ENCODE measurements at regions not wholly inside any gene's neighbourhood (a gene's known extent, or its start where the extent isn't known, plus 50 kb on each side); places are given as distances from the start of the nearest gene placed in this dataset.
"Not testable (repeated sequence)": the region's sequence is repeated elsewhere in the genome, so short reads cannot be mapped to it uniquely, and the experiment has no call there.

DNA sequence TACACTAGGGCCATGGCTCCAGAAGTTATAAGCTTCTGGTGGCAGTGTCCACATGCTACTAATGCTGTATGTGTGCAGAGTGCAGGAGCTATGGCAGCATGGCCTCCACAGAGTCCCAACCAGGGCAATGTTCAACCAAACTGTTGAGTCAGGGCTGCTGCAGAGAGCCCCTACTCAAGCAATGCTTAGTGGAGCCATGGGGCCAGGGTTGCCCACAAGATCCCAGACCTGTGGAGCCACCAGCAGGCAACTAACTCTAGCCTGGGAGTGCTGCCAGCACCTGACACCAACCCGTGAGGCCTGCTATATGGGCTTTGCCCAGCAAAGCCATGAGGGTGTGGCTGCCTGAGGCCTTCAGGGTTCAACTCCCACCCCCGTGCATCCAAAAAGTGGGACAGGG is 655.2 kb downstream of the TBC1D22A start:
- DNase-seq (ENCODE audit: low read depth in 4 of 4, low spot score in 3 of 4) = no peak

DNA sequence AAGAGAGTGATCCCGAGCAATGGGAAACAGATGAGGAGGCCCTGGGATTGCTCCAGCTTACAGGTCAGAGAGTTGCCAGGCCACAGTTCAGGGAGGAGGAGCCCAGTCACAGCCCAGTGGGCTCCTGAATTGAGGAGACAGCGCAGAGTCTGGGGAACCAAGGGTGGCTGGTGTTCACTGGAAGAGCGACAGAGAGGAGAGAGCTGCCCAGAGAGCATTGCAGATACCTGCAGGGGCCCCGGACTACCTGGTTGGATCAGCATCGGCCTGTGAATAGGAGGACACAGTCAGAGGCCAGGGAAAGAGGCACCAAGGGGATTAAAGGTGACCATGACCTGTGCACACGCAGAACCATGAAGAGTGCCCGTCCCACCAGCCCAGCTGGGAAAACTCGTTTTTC is 648.6 kb downstream of the TBC1D22A start:
- no peak for DNase-seq (ENCODE audit: low read depth in 4 of 4, low spot score in 3 of 4)

DNA sequence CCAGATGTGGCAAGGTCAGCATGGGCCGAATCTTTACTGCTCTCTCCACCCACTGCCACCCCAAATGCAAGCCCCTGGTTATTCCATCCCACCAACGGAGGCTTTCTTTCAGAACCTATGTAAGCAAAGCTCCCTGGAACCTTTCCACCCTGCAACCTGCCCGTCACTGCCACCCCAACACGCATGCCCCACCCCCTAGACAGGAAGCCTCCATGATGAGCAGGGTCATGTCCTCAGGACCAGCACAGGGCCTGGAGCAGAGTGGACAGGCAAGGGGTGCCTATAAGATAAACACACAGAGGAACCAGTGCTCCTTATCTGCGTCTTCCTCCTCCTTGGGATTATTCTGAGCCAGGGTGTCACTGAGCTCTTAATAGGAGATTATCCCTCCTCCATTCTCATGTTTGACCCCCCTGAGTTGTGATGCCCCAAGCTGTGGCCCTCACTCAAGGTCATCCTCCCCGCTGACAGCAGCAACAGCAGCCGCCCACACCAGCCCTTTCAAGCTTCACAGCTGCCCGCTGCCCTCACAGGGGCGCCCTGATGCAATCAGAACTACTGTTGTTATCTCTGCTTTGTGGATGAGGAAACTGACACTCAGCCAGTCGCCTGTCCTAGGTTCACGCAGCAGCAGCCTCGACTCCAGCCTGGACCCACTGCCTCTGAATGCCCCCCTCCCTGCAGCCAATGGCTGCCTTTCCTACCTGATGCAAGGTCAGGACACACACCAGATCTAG is 647.3 kb downstream of the TBC1D22A start:
- DNase-seq (ENCODE audit: low read depth in 4 of 4, low spot score in 3 of 4) = no peak

DNA sequence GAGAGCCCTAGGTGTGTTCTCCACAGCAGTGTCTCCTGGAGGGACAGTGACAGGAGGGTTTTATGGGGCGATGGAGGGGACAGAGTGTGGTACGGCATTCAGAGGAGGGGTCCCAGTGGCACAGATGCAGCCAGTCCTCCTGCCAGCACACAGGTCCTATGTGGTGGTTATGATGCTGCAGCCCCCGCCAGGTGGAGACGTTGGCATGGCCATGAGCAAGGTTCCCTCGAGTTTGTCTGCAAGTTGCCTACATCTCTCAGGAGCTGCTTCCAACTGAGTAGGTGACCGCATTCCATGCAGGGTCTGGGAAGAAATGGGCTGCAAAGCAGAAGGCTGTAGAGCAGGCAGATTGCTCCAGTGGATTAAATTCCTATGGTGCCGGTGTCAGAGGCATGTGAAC is 646.0 kb downstream of the TBC1D22A start:
- no peak for DNase-seq (ENCODE audit: low read depth in 4 of 4, low spot score in 3 of 4)

DNA sequence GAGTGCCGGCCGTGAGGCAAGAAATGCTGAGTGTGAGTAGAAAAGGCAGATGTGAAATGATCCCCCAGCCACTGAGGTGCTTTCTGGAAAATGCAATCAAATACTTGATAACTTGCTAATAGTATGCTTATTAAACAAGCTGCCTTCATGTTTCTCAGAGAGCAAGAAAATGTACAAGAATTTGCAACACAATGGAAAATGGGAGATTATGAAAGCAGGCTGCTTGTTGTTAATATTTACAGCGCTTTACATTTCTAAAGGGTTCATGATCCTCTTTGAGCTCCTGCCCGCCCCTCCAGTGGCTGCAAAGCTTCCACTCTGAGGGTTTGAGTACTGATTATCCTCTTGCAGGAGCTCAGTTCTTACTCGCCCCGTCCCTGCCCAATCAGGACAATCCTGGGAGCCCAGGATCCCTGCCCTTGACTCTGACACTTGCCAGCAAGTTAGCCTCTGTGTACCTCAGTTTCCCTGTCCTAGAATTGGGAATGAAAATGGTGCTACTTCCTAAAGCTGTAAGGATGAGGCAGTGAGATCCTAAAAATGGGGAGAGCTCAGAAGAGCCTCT is 645.1 kb downstream of the TBC1D22A start:
- no peak for DNase-seq (ENCODE audit: low read depth in 4 of 4, low spot score in 3 of 4)

DNA sequence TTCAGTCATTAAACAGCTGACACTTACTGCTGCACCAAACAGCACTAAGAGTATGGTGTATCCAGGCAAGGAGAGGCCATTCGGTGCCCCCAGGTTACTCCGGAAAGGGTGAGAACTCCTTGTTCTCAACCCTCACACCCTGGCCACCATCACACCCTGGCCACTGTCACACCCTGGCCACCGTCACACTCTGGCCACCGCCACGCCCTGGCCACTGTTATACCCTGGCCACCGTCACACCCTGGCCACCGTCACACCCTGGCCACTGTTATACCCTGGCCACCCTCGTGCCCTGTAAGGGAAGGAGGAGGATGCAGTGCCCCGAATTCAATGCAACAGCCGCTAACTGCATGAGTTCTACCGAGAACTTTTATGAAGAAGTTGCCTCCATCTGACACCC is 644.4 kb downstream of the TBC1D22A start:
- DNase-seq (ENCODE audit: low read depth in 4 of 4, low spot score in 3 of 4) = no peak

DNA sequence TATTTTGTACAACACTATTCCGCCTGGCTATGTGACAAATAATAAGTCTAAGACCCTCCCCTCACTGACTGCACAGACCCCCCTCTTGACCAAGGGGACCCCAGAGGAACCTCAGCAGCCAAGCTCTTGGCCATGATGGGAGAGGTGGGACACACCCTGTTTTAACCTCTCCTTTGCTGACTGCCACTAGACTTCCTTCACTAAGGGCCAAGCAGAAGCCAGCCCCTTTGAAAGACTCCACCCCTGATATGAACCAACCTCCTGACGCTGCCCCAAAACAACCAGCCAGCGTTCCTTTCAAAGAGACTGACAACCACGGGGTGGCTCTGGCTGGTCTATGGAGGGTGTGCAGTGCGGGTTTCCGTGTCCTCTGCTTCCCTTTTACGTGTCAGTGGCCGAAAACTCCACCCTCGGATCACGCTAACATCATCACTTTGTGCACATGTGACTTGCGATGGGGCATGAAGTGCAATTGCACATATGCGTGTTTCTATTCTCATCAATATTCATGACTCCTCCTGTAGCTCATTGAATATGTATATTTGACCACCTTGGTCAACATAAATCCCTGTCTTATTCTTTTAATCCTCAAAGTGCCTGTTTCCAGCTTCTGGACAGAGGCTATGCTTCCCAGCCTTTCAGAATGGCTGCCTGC is 643.9 kb downstream of the TBC1D22A start:
- no peak for DNase-seq (ENCODE audit: low read depth in 4 of 4, low spot score in 3 of 4)

DNA sequence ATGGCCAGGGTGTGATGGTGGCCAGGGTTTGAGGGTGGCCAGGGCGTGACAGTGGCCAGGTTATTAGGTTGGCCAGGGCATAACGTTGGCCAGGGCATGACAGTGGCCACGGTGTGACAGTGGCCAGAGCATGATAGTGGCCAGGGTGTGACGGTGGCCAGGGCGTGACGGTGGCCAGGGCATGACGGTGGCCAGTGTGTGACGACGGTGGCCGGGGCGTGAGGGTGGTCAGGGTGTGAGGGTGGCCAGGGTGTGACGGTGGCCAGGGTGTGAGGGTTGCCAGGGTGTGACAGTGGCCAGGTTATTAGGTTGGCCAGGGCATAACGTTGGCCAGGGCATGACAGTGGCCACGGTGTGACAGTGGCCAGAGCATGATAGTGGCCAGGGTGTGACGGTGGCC is 642.8 kb downstream of the TBC1D22A start:
- DNase-seq (ENCODE audit: low read depth in 4 of 4, low spot score in 3 of 4) = not testable (repeated sequence)

DNA sequence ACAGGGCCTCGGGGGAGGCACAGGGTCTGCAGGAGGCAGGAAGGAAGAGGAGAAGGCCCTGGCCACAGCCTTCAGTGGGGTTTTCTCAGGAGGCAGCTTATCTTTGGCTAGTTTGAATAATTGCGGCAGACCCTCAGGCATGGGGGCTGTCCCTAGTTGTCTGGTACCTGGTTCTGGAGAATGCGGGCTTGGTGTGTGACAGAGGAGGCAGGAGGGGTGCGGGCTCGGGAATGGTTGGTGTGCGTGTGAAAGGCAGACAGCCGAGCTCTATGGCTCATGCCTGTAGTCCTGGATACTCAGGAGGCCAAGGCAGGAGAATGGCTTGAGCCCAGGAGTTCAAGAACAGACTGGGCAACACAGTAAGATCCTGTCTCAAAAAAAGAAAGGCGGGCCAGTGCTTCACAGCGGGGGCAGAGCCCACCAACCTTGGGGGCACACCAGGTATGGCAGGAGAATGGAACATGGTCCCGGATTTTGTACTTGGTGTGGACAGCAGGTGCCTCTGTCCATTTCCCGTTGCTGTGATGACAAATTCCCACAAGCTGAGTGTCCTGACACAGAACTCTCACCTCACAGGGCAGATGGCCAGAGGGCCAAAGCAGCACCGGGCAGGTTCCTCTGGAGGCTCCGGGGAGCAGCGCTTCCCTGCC is 640.6 kb downstream of the TBC1D22A start:
- DNase-seq (ENCODE audit: low read depth in 4 of 4, low spot score in 3 of 4) = no peak

DNA sequence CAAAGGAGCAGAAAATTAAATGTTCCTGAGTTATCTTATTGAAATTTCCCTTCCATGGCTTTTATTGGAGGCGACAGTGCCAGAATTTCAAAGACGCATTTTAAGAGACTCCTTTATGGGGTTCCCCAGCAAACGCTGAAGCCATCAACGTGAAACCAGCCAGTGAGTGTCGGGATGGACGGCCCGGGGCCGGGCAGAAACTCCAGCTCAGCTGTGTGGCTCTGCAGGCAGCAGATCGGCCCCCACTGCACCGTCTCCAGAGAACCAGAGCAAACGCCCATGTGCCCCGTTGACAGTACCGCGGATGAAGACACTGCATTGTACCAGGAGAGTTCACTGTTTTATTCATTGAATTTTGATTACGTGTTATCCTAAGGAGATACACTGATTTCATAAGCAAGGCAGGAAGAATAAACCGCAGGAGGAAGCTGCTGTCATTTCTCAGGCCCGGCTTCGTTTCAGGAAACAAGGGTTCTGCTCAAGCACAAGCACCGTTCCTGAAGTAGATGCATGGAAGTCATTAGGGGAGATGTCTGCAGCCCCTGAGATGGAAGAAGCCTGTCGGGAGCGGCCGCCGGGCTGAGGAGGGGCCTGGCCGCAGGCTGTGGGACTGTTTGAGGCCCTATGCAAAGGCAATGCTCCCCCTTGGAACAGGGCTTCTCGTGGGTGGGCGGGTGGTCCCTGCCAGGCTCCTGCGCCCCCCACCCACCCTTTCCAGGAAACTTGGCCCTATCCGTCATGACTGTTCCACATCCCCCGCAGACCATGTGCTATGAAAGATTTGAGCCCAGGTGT is 639.7 kb downstream of the TBC1D22A start:
- DNase-seq (ENCODE audit: low read depth in 4 of 4, low spot score in 3 of 4) = no peak

DNA sequence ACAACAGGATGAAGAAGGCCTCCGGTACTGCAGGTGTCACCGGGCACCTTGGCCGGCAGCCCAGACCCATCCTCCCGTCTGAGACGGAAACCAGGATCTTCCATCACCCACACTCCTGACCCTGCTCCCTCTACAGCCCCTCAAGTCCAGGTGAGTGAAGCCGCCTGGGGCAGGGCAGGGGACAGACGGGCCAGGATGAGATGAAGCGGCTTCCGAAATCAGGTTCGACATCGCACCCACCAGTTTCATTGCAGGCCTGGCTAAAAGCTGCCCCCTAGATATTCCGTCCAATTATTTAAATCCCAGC is 639.1 kb downstream of the TBC1D22A start:
- no peak for DNase-seq (ENCODE audit: low read depth in 4 of 4, low spot score in 3 of 4)

DNA sequence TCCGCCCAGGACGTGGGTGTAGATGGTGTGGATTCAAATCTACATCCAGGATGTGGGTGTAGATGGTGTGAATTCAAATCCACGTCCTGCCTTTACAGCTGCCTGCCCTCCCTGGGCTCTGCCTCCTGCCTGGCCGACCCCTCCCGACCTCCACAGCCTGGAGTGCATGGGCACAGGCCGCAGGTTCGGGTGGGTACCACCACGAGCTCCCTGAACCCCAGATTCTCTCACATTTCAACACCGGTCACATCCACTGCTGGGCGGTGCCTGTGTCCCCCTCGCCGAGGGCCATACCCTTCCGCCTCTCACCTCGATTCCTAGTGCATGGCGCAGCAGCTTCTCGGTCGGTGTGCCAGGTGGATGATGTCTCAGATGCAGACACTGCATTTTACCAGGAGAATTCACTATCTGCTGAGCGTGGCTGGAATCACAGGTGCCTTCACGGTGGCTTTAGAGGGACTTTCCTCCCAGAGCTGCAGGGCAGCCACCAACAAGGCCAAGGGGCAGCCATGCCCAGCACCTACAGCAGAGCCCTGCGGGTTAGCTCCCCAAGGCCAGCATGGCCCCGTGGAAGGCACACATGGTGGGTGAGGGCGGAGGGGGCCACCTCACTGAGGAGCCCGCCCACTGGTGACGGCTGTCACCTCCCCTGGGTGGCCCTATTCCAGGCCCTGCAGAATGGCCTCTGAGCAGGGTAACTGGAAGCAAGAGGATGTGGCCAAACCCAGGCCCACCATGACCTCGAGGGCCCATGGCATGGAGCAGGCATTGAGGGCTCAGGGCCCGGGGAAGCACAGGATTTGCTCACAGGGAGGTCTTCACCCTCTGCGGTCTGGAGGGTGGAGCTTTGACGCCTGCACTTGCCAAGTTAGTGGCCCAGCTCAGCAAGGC is 638.5 kb downstream of the TBC1D22A start:
- DNase-seq (ENCODE audit: low read depth in 4 of 4, low spot score in 3 of 4) = no peak

DNA sequence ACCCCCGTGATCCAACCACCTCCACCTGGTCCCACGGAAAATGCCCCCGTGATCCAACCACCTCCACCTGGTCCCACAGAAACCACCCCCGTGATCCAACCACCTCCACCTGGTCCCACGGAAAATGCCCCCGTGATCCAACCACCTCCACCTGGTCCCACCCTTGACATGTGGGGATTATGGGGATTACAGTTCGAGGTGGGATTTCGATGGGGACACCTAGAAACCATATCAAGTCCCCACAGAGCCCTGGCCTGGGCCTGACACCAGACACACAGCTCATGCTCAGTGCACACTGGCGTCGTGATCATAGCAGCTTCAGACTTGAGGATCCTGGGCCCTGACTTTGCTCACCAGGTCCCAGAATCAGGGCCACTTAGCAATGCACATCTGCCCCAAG is 637.7 kb downstream of the TBC1D22A start:
- DNase-seq (ENCODE audit: low read depth in 4 of 4, low spot score in 3 of 4) = not testable (repeated sequence)

DNA sequence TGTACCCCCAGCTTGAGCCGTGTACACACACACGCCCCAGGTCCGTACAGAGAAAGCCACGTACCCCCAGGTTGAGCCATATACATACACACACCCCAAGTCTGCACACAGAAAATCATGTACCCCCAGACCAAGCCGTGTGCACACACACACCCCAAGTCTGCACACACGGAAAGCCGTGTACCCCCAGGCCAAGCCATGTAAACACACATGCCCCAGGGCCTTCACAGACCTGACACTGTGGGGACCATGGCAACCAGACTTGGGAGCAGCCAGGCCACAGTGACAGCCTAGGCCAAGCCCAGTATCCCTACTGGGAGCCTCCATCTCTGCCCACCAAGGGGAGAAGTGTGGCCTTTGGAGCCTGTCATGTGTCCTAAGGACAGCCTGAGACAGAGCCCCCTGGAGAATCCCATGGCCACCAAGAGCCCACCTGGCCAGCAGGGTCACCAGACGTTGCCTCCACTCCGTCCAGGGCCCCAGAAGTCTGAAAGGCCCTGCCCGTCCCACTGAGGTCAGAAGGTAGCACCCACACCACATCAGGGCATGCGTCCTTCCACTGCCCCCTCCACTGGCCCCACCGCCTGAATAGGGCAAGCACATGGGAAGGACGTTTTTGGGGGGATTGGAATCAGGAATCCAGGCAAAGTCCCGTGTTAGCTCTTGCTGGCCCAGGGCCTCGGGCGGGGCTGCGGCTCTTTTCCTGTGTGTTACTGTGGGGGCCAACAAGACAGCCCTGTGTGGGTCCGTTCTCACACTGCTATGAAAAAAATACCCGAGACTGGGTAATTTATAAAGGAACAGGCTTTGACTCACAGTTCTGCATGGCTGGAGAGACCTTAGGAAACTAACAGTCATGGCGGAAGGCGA is 636.7 kb downstream of the TBC1D22A start:
- DNase-seq (ENCODE audit: low read depth in 4 of 4, low spot score in 3 of 4) = no peak

DNA sequence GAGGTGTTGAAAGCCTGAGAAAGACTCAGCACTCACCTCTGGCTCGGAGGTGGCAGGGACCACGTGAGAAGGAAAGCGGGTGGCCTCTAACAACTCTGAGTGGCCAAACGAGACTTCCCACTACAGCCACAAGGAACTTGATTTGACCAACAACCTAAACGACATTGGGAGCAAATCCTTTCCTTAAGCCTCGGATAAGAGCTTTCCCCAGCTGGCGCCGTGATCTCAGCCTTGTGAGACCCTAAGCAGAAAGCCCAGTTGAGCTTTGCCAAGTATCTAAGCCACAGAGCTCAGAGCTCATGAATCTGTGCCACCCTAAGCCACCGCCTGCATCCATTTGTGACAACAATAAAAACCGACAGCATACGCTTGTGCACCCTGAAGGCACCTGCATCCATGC is 636.0 kb downstream of the TBC1D22A start:
- no peak for DNase-seq (ENCODE audit: low read depth in 4 of 4, low spot score in 3 of 4)

DNA sequence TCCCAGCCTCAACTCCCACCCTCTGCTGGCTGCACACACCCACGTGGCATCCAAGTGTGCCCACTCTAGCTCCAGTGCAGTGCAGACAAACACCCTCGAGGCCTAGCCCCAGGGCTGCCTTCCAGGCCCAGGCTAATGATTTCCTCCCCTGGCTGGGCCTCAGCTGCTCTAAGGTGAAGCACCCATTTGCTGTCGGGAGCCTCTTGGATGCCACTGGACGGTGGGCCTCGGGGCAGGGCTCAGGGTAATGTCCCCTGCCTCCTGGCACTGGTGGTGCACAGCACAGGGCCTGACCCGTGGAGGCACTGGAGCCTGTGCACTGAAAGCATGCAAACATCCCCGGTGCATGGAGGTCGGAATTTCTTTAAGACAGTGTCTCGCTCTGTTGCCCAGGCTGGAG is 635.2 kb downstream of the TBC1D22A start:
- no peak for DNase-seq (ENCODE audit: low read depth in 4 of 4, low spot score in 3 of 4)

DNA sequence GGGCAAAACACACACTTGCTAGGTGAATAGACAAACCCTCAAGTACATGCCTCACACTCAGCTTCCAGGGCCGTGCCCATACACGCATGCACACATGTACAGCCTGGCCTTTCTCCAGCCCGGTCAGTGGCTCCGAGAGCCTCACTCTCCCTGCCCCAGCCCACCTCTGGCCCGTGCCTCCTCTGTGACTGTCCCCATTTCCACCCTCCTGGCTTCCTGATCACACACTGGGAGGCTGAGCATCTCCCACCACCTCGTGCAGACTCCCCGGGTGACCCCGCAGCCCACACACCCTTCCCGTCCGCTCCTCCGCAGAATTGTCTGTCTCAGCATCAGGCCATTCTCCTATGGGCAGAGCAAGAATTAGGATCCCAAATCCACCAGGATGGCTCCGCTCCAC is 634.1 kb downstream of the TBC1D22A start:
- no peak for DNase-seq (ENCODE audit: low read depth in 4 of 4, low spot score in 3 of 4)

DNA sequence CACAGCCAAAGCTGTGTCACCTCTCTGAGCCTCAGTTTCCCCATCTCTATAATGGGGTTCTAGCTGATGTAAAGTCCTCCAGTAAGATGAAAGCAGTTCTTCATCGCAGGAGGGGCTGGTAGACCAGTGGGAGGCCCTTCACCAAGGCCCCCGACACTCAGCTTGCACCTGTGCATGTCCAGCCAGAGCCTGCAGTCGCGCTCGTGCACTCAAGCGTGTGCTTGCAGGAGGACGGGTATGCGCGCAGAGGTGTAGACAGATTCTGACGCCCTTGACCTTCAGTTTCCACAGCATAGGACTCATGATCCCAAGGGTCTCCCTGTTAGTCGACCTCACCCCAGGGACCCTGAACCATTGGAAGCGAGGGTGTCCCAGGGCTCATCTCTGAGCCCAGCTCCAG is 633.7 kb downstream of the TBC1D22A start:
- no peak for DNase-seq (ENCODE audit: low read depth in 4 of 4, low spot score in 3 of 4)

DNA sequence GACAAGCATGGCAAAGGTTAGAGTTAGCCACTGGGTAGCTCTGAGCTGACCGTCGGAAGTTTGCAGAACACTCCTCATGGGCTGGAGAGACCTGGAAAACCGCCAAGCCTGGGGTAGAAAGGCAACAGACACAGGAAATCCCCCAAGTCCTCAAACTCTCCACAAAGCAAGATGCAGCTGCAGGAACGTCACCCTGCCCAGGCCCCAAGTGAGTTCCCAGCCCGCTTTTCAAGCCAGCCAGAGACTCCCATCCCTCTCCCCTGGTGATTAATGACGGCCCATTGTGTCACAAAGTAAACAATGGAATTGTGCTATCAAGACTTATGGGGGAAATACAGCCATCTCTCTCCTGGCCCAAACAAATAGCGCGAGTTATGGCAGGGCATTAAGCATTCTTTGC is 633.0 kb downstream of the TBC1D22A start:
- DNase-seq (ENCODE audit: low read depth in 4 of 4, low spot score in 3 of 4) = peak; percentile 12 to 26 (median 16)
